Astrocyte (in vitro differentiated cells and primary cell): ENCODE measurements at regions not wholly inside any gene's neighbourhood (a gene's known extent, or its start where the extent isn't known, plus 50 kb on each side); places are given as distances from the start of the nearest gene placed in this dataset.

Experiments used
- DNase-seq: peaks from one replicate; pipeline ENCODE4 v3.0.0-alpha.2; 2010; ENCODE audit warnings: low read depth
- FAIRE-seq: peaks from 2 replicates; lab custom pipeline; 2011; peaks lifted over from hg19 to GRCh38; lab: Jason Lieb, UNC
- H2AFZ ChIP-seq: 2 replicates; pipeline ENCODE4 v1.6.0; 2012; ENCODE audit warnings: low read depth, low read length, inconsistent platforms
- H3K27ac ChIP-seq: 2 replicates; pipeline ENCODE4 v1.5.1; 2011; ENCODE audit warnings: low read depth, low read length, inconsistent platforms
- H3K27me3 ChIP-seq: 2 replicates; pipeline ENCODE4 v1.6.0; 2011; ENCODE audit warnings: low read length, inconsistent platforms; ENCODE audit not compliant: insufficient read depth
- H3K36me3 ChIP-seq: 2 replicates; pipeline ENCODE4 v1.5.1; 2011; ENCODE audit warnings: low read length, inconsistent platforms; ENCODE audit not compliant: insufficient read depth
- H3K4me1 ChIP-seq: 2 replicates; pipeline ENCODE4 v1.5.1; 2011; ENCODE audit warnings: low read length, inconsistent platforms; ENCODE audit not compliant: insufficient read depth
- H3K4me2 ChIP-seq: 2 replicates; pipeline ENCODE4 v1.6.0; 2012; ENCODE audit warnings: low read length, inconsistent platforms
- H3K4me3 ChIP-seq: 2 replicates; pipeline ENCODE4 v1.5.1; 2011; ENCODE audit warnings: low read depth, mild to moderate bottlenecking, low read length, inconsistent platforms; ENCODE audit not compliant: insufficient read depth
- H3K79me2 ChIP-seq: 2 replicates; pipeline ENCODE4 v1.6.0; 2012; ENCODE audit warnings: mild to moderate bottlenecking, low read length, inconsistent platforms; ENCODE audit not compliant: insufficient read depth
- H3K9ac ChIP-seq: 2 replicates; pipeline ENCODE4 v1.6.0; 2012; ENCODE audit warnings: mild to moderate bottlenecking, low read length, inconsistent platforms
- H3K9me3 ChIP-seq: 2 replicates; pipeline ENCODE4 v1.5.1; 2012; ENCODE audit warnings: low read depth, mild to moderate bottlenecking, low read length, inconsistent platforms; ENCODE audit not compliant: insufficient read depth
- H4K20me1 ChIP-seq: 2 replicates; pipeline ENCODE4 v1.6.0; 2012; ENCODE audit warnings: low read length, inconsistent platforms; ENCODE audit not compliant: insufficient read depth
- H3K27ac Mint-ChIP-seq: one replicate; pipeline ENCODE4 v1.8.0; 2021; ENCODE audit warnings: mild to moderate bottlenecking, mixed read lengths; ENCODE audit not compliant: unreplicated experiment
- H3K27me3 Mint-ChIP-seq: one replicate; pipeline ENCODE4 v1.8.0; 2021; ENCODE audit warnings: low read depth, mixed read lengths; ENCODE audit not compliant: unreplicated experiment
- H3K36me3 Mint-ChIP-seq: one replicate; pipeline ENCODE4 v1.8.0; 2021; ENCODE audit warnings: low read depth, mixed read lengths; ENCODE audit not compliant: unreplicated experiment
- H3K4me1 Mint-ChIP-seq: one replicate; pipeline ENCODE4 v1.8.0; 2021; ENCODE audit warnings: low read depth, mixed read lengths; ENCODE audit not compliant: unreplicated experiment
- H3K4me3 Mint-ChIP-seq: one replicate; pipeline ENCODE4 v1.8.0; 2021; ENCODE audit warnings: mild to moderate bottlenecking, moderate library complexity, mixed read lengths; ENCODE audit not compliant: unreplicated experiment
- H3K9me3 Mint-ChIP-seq: one replicate; pipeline ENCODE4 v1.8.0; 2021; ENCODE audit warnings: mild to moderate bottlenecking, mixed read lengths; ENCODE audit not compliant: unreplicated experiment
- EZH2 ChIP-seq: IDR thresholded peaks from 2 replicates; pipeline ENCODE4 v1.6.1; 2012; ENCODE audit warnings: mild to moderate bottlenecking, low read length, inconsistent platforms; ENCODE audit not compliant: insufficient read depth
- TF ChIP-seq, protein P1 (sequence below): IDR thresholded peaks from 2 replicates; pipeline ENCODE4 v1.5.1; 2011; ENCODE audit warnings: low read depth, mild to moderate bottlenecking, inconsistent platforms, low read length, moderate library complexity; ENCODE audit not compliant: insufficient read depth

DNA sequence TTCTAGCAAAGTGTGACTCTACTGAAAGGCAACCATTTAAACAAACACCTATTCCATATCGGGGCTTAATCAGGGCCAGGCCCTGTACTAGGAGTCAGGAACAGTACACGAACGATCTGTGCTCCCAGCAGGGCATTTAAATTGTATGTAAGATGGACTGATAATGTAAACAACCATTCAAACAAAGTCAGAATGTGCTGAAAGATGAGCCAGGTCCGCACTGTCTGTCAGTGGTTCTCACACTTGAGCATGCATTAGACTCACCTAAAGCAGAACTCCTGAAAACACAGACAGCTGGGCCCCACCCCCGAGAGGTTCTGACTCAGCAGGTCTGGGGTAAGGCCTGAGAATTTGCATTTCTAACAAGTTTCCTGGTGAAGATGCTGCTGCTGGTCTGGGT lies 81.6 kb downstream of the PXDC1 start:
- no peak for TF ChIP-seq EZH2
- TF ChIP-seq, protein P1, sequence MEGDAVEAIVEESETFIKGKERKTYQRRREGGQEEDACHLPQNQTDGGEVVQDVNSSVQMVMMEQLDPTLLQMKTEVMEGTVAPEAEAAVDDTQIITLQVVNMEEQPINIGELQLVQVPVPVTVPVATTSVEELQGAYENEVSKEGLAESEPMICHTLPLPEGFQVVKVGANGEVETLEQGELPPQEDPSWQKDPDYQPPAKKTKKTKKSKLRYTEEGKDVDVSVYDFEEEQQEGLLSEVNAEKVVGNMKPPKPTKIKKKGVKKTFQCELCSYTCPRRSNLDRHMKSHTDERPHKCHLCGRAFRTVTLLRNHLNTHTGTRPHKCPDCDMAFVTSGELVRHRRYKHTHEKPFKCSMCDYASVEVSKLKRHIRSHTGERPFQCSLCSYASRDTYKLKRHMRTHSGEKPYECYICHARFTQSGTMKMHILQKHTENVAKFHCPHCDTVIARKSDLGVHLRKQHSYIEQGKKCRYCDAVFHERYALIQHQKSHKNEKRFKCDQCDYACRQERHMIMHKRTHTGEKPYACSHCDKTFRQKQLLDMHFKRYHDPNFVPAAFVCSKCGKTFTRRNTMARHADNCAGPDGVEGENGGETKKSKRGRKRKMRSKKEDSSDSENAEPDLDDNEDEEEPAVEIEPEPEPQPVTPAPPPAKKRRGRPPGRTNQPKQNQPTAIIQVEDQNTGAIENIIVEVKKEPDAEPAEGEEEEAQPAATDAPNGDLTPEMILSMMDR, result no peak
- Histone ChIP-seq H3K79me2 (no peaks in the 10 kb centered on the region), H3K4me1 (no peaks in the 10 kb centered on the region), H3K27me3 (peaks cover 3% of the 10 kb centered on the region), H4K20me1 (no peaks in the 10 kb centered on the region), H3K27ac (no peak overlapping the region), H3K9ac (no peak overlapping the region), H3K36me3 (no peaks in the 10 kb centered on the region), H3K4me2 (no peak overlapping the region), H3K4me3 (no peak overlapping the region), H3K9me3 (no peaks in the 10 kb centered on the region), H2AFZ (no peak overlapping the region)
- Mint-ChIP-seq H3K4me1 (peaks cover 7% of the 10 kb centered on the region), H3K27ac (no peak overlapping the region), H3K9me3 (peaks cover 15% of the 10 kb centered on the region), H3K4me3 (no peak overlapping the region), H3K27me3 (peaks cover 6% of the 10 kb centered on the region), H3K36me3 (no peaks in the 10 kb centered on the region)
- DNase-seq (no peak), FAIRE-seq (no peak)

DNA sequence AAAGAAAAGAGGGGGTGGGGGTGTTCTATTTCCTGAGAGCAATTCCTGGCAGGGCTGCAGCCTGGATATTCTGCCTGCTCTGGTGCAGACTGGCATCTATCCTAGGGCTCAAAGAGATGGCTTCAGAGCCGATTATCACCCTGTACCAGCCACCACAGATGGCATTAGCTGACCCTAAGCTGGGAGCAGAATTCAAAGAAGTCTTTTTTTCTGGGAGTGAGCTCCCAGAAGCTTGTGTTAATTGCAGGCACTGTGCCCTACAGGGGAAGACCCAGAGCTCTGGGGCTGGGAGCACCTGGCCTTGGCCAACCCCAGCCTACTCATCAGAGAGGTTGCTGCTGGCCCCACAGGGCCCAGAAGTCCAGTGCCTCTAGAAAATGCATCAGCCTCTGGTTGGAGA lies 85.9 kb downstream of the PXDC1 start:
- FAIRE-seq (no peak), DNase-seq (no peak)
- H3K4me3 ChIP-seq, result no peak overlapping the region
- no peaks in the 10 kb centered on the region for H4K20me1 ChIP-seq
- H3K9me3 ChIP-seq, result no peaks in the 10 kb centered on the region
- H3K4me2 ChIP-seq, result no peak overlapping the region
- Mint-ChIP-seq H3K4me1 (peaks cover 10% of the 10 kb centered on the region), H3K9me3 (peaks cover 2% of the 10 kb centered on the region), H3K4me3 (no peak overlapping the region), H3K36me3 (no peaks in the 10 kb centered on the region), H3K27ac (no peak overlapping the region), H3K27me3 (peaks cover 4% of the 10 kb centered on the region)
- H3K27me3 ChIP-seq, result no peaks in the 10 kb centered on the region
- no peak overlapping the region for H2AFZ ChIP-seq
- H3K9ac ChIP-seq, result no peak overlapping the region
- no peaks in the 10 kb centered on the region for H3K4me1 ChIP-seq
- no peaks in the 10 kb centered on the region for H3K79me2 ChIP-seq
- TF ChIP-seq, protein P1, result no peak
- H3K36me3 ChIP-seq, result no peaks in the 10 kb centered on the region
- H3K27ac ChIP-seq, result no peak overlapping the region

DNA sequence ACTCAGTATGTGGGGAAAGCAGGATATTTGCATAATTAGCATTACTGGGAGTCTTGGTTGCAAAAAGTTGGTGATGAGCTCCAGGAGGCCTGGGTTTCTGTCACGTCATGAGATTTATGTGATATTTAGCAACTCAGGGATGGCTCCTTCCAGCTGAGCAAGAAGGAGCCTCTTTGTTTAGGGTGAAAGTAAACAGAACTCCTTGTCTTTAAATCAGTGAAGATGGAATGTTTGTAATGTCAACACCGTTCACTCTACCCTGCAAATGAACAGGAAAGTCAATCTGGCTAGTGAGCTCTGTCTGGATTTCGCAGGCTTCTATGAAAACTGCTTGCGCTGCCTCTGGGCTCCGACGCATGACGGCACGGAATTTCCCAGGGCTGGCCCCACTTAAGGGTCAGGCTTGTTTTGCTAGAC lies 86.9 kb downstream of the PXDC1 start:
- no peaks in the 10 kb centered on the region for H3K4me1 ChIP-seq
- Mint-ChIP-seq H3K36me3 (no peaks in the 10 kb centered on the region), H3K27ac (no peak overlapping the region), H3K4me1 (peaks cover 10% of the 10 kb centered on the region), H3K9me3 (peaks cover 2% of the 10 kb centered on the region), H3K27me3 (peaks cover 9% of the 10 kb centered on the region), H3K4me3 (no peak overlapping the region)
- no peak overlapping the region for H3K4me2 ChIP-seq
- TF ChIP-seq EZH2, result no peak
- TF ChIP-seq, protein P1, result no peak
- no peak overlapping the region for H2AFZ ChIP-seq
- no peaks in the 10 kb centered on the region for H3K9me3 ChIP-seq
- no peaks in the 10 kb centered on the region for H3K36me3 ChIP-seq
- FAIRE-seq (no peak), DNase-seq (no peak)
- H4K20me1 ChIP-seq, result no peaks in the 10 kb centered on the region
- no peak overlapping the region for H3K27ac ChIP-seq
- no peaks in the 10 kb centered on the region for H3K27me3 ChIP-seq
- H3K4me3 ChIP-seq, result no peak overlapping the region
- no peak overlapping the region for H3K9ac ChIP-seq
- H3K79me2 ChIP-seq, result no peaks in the 10 kb centered on the region
